ENCODE measurements at regions not wholly inside any gene's neighbourhood (a gene's known extent, or its start where the extent isn't known, plus 50 kb on each side); places are given as distances from the start of the nearest gene placed in this dataset.

DNA sequence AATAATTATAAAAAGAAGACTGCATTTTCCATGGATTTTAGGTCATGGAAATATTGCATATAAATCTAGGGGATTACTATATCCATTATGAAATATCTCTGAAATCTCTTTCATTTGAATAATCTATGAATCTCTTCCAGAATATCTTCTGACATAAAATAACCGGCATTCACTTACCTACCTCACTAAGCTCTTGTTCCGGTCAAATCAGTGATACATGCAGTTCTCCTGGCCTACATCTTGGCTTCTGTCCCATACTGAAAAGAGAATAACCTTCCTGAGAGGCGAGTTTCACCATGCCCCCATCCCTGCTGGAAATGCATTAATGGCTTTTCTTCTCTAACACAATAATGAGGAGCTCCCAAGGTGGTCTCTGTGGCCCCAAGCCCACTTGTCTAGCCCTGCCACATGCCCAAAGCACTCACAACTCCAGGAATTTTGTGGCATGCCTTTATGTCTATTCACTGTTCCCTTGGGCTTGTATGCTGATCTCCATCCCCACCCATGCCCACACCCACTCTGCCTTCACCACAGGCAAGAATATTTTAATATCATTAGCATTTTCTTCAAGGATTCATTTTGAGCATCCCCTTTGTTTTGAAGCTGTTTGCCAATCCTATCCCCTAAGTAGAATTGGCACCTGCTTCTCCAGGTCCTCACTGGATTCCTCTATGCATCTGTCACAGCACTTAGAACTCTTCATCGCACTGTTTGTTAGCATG lies 401.6 kb downstream of the COG6 start:
- H3K4me1 ChIP-seq (ENCODE audit: insufficient read depth, insufficient read length) = no peaks in the 10 kb centered on the region
- H3K9ac ChIP-seq (ENCODE audit: insufficient read length, low read depth) = no peak overlapping the region
- DNase-seq (ENCODE audit: low read depth, low spot score) = no peak
- TF ChIP-seq SUZ12 (IDR thresholded peaks at IDR 0.05; ENCODE audit: extremely low read depth, insufficient read depth, insufficient read length) (no peak), ZNF274 (IDR thresholded peaks at IDR 0.05; ENCODE audit: low read depth, low read length) (no peak), YY1 (IDR thresholded peaks at IDR 0.05; ENCODE audit: insufficient read depth, insufficient read length) (no peak)
- H3K4me3 ChIP-seq (ENCODE audit: insufficient read length, low read depth) = no peak overlapping the region
- no peaks in the 10 kb centered on the region for H3K9me3 ChIP-seq (ENCODE audit: insufficient read depth, low read length)
- H3K27me3 ChIP-seq (ENCODE audit: insufficient read depth, insufficient read length) = no peaks in the 10 kb centered on the region
- no peaks in the 10 kb centered on the region for H3K36me3 ChIP-seq (ENCODE audit: insufficient read depth, insufficient read length, low read length)

DNA sequence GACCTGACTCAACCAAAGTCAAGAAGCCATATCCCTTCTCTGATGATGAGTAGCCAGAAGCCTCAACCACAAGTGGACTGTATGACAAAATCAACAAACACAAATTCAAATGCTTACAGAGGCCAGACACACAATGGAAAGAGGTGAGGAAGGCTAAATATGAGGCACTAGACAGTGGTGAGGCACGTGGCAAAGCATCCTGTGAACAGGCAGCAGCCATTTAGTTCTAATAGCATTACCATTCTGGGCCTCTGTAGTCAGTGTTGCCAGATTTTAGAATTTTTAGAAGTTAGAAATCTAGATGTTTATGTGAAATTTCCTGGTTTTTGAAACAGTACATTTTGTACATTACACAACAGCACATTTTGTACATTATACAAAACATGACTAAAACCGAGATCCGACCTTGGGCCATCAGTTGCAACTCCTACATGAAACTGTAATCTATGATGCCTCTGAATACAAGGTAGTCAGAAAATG lies 403.3 kb downstream of the COG6 start:
- Histone ChIP-seq H3K27me3 (ENCODE audit: insufficient read depth, insufficient read length) (no peaks in the 10 kb centered on the region), H3K9ac (ENCODE audit: insufficient read length, low read depth) (no peak overlapping the region), H3K4me1 (ENCODE audit: insufficient read depth, insufficient read length) (no peaks in the 10 kb centered on the region), H3K36me3 (ENCODE audit: insufficient read depth, insufficient read length, low read length) (no peaks in the 10 kb centered on the region), H3K9me3 (ENCODE audit: insufficient read depth, low read length) (no peaks in the 10 kb centered on the region), H3K4me3 (ENCODE audit: insufficient read length, low read depth) (no peak overlapping the region)
- no peak for DNase-seq (ENCODE audit: low read depth, low spot score)
- TF ChIP-seq YY1 (IDR thresholded peaks at IDR 0.05; ENCODE audit: insufficient read depth, insufficient read length) (no peak), ZNF274 (IDR thresholded peaks at IDR 0.05; ENCODE audit: low read depth, low read length) (no peak)

GRCh38 chr13:40059540-40060232 lies 404.2 kb downstream of the COG6 start:
- H3K9me3 ChIP-seq (ENCODE audit: insufficient read depth, low read length) = no peaks in the 10 kb centered on the region
- no peak overlapping the region for H3K9ac ChIP-seq (ENCODE audit: insufficient read length, low read depth)
- no peak overlapping the region for H3K4me3 ChIP-seq (ENCODE audit: insufficient read length, low read depth)
- H3K36me3 ChIP-seq (ENCODE audit: insufficient read depth, insufficient read length, low read length) = no peaks in the 10 kb centered on the region
- no peaks in the 10 kb centered on the region for H3K4me1 ChIP-seq (ENCODE audit: insufficient read depth, insufficient read length)
- TF ChIP-seq ZNF274 (IDR thresholded peaks at IDR 0.05; ENCODE audit: low read depth, low read length) (no peak), YY1 (IDR thresholded peaks at IDR 0.05; ENCODE audit: insufficient read depth, insufficient read length) (no peak), SUZ12 (IDR thresholded peaks at IDR 0.05; ENCODE audit: extremely low read depth, insufficient read depth, insufficient read length) (no peak)
- DNase-seq (ENCODE audit: low read depth, low spot score) = no peak
- no peaks in the 10 kb centered on the region for H3K27me3 ChIP-seq (ENCODE audit: insufficient read depth, insufficient read length)

DNA sequence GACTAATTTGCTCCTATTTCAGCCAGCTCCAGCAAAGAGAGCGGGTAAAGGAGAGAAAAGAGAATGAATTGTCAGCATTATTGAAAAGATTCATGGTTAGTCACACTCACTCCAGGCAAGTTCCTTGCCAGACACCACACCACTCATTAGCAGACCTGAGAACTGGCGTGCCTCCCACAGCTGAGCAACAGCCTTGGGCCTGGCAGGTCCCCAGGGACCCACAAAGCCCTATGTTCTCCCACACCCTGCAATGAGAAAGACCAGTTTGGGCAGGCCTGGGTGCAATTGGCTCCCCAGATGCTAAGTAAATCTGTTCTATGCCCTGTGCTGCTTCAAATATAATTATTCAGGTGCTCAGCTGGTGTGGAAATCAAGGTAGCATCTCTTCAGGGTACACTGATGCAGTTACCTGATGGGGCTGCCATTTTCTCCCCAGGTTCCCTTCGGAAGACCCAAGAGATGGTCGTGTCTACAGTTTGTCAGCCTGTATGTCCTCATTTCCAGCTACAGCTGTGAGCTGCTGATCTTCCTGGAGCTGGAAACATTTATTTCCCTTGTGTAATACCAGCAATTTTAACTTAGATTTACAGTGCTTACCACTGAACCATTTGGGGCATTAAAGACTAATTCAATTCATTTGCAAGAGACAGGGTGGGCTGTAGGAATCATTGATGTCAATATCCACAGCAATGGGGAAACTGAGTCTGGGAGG lies 405.0 kb downstream of the COG6 start:
- H3K27me3 ChIP-seq (ENCODE audit: insufficient read depth, insufficient read length) = no peaks in the 10 kb centered on the region
- DNase-seq (ENCODE audit: low read depth, low spot score) = no peak
- no peak for TF ChIP-seq SUZ12 (IDR thresholded peaks at IDR 0.05; ENCODE audit: extremely low read depth, insufficient read depth, insufficient read length)
- TF ChIP-seq YY1 (IDR thresholded peaks at IDR 0.05; ENCODE audit: insufficient read depth, insufficient read length) = no peak
- TF ChIP-seq ZNF274 (IDR thresholded peaks at IDR 0.05; ENCODE audit: low read depth, low read length) = no peak
- H3K4me1 ChIP-seq (ENCODE audit: insufficient read depth, insufficient read length) = no peaks in the 10 kb centered on the region
- no peak overlapping the region for H3K9ac ChIP-seq (ENCODE audit: insufficient read length, low read depth)
- no peaks in the 10 kb centered on the region for H3K36me3 ChIP-seq (ENCODE audit: insufficient read depth, insufficient read length, low read length)
- H3K9me3 ChIP-seq (ENCODE audit: insufficient read depth, low read length) = no peaks in the 10 kb centered on the region
- no peak overlapping the region for H3K4me3 ChIP-seq (ENCODE audit: insufficient read length, low read depth)

DNA sequence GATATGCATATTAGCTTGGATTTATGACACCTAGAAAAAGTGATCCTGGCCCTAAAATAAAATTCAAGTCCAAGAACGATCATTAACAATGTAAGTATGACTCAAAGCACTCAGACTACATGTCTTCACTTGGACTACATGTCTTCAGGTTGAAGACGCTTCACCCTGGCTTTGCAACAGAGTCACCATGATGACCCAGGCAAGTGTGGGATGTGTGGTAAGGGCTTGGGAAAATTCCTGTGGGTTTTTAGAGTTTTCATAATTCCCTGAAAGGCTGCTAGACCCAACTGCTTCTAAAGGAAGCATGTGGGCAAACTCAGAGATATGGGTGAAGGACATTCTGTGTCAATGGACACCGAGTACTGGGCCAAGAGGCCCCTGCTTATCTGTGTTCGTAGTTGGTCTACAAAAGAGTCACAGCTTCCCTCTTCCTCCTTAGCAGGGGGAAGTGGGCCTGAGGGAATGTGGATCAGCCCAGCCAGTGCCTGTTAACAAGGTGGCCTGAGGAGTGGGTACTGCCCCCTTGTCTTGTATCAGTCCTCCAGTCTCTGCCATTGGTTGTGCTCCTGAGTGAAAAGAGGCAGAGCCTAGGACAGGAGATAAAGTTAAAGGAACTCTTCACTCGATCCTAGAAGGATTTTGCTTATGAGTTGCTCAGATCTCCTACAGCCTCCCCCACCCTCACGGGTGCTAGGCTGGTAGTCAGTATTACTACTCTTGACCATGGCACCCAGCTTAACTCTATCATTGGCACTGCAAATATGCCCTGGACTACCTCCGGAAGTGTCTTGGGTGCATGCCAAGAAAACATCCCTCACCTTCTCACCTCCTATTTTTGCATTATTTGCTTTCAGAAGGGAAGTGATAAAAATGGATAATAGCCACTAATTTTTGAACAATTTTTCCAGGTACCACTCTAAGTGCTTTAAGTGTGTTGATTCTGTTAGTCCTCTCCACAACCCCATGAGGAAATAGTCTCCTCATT lies 406.3 kb downstream of the COG6 start:
- TF ChIP-seq SUZ12 (IDR thresholded peaks at IDR 0.05; ENCODE audit: extremely low read depth, insufficient read depth, insufficient read length) (no peak), ZNF274 (IDR thresholded peaks at IDR 0.05; ENCODE audit: low read depth, low read length) (no peak), YY1 (IDR thresholded peaks at IDR 0.05; ENCODE audit: insufficient read depth, insufficient read length) (no peak)
- DNase-seq (ENCODE audit: low read depth, low spot score) = no peak

DNA sequence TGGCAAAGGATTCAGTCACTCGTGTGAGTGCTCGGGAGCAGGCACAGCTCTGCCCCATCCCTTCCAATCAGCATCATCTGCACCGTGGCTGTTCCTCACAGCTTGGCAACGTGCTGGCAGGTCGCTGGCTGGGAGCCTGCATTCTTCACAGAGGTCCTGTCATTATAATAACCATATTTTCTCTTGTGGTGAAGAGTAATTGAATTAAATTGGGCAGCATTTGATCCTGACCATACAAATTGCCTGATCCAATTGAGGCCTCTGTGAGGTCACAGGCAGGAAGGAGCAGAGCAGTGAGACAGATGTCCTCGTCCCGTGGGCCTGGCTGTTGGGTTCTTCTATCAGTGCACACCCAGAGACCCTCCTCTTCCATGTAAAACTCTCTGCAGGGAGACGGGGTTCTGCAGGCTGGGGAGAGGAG lies 407.8 kb downstream of the COG6 start:
- no peak for TF ChIP-seq SUZ12 (IDR thresholded peaks at IDR 0.05; ENCODE audit: extremely low read depth, insufficient read depth, insufficient read length)
- TF ChIP-seq ZNF274 (IDR thresholded peaks at IDR 0.05; ENCODE audit: low read depth, low read length) = no peak
- Histone ChIP-seq H3K9ac (ENCODE audit: insufficient read length, low read depth) (no peak overlapping the region), H3K27me3 (ENCODE audit: insufficient read depth, insufficient read length) (no peaks in the 10 kb centered on the region), H3K36me3 (ENCODE audit: insufficient read depth, insufficient read length, low read length) (no peaks in the 10 kb centered on the region), H3K9me3 (ENCODE audit: insufficient read depth, low read length) (no peaks in the 10 kb centered on the region), H3K4me3 (ENCODE audit: insufficient read length, low read depth) (no peak overlapping the region), H3K4me1 (ENCODE audit: insufficient read depth, insufficient read length) (no peaks in the 10 kb centered on the region)
- DNase-seq (ENCODE audit: low read depth, low spot score) = no peak

More for the DNA sequence above, 406.3 kb downstream of the COG6 start:
- Histone ChIP-seq H3K27me3 (ENCODE audit: insufficient read depth, insufficient read length) (no peaks in the 10 kb centered on the region), H3K9ac (ENCODE audit: insufficient read length, low read depth) (no peak overlapping the region), H3K9me3 (ENCODE audit: insufficient read depth, low read length) (no peaks in the 10 kb centered on the region), H3K4me1 (ENCODE audit: insufficient read depth, insufficient read length) (no peaks in the 10 kb centered on the region), H3K36me3 (ENCODE audit: insufficient read depth, insufficient read length, low read length) (no peaks in the 10 kb centered on the region), H3K4me3 (ENCODE audit: insufficient read length, low read depth) (no peak overlapping the region)
